ENCODE measurements at regions not wholly inside any gene's neighbourhood (a gene's known extent, or its start where the extent isn't known, plus 50 kb on each side); places are given as distances from the start of the nearest gene placed in this dataset.

- Histone ChIP-seq H3K27me3 (replicated peaks in 1 of 2; ENCODE audit: control insufficient read depth in 2 of 2, insufficient read depth in 2 of 2, low read length in 1 of 2) (no peaks in the 10 kb centered on the region), H3K9me3 (replicated peaks; ENCODE audit: control insufficient read depth, insufficient read depth, low read length) (no peaks in the 10 kb centered on the region), H3K4me3 (no peak overlapping the region), H3K4me1 (ENCODE audit: control insufficient read depth, insufficient read depth, low read length) (no peaks in the 10 kb centered on the region), H3K9ac (ENCODE audit: control insufficient read depth, insufficient read depth, low read length) (no peak overlapping the region), H3K79me2 (ENCODE audit: control insufficient read depth, insufficient read depth, low read length) (no peaks in the 10 kb centered on the region), H3K36me3 (ENCODE audit: control insufficient read depth in 2 of 2, insufficient read depth in 2 of 2, low read length in 1 of 2) (no peaks in the 10 kb centered on the region), H2AFZ (ENCODE audit: control insufficient read depth, low read depth, low read length) (no peak overlapping the region), H4K20me1 (ENCODE audit: control insufficient read depth, insufficient read depth) (no peaks in the 10 kb centered on the region), H3K4me2 (ENCODE audit: control insufficient read depth, insufficient read depth) (no peak overlapping the region), H3K27ac (ENCODE audit: control insufficient read depth, insufficient read depth) (no peak overlapping the region)
- intact Hi-C loops (cut with micrococcal nuclease; ENCODE audit: unreplicated experiment) = no loop called here
- 42% methylated on average over 1 of the region's 1 CpG for WGBS (ENCODE audit: insufficient coverage, insufficient replicate concordance, low lambda C conversion rate, missing lambda C conversion rate)
- ATAC-seq (no peak), DNase-seq (ENCODE audit: low read depth, low spot score) (no peak), FAIRE-seq (no peak)
- ChIA-PET POLR2A (no interaction called here), RAD21 (ENCODE audit: unreplicated experiment) (no interaction called here), CTCF (no interaction called here), SMC1A (ENCODE audit: uncharacterized antibody, unreplicated experiment) (no interaction called here)
- in situ Hi-C loops (cut with MboI) = no loop called here
- no TSS peak for BruUV-seq (replicated peaks)
- no peak for TF ChIP-seq RELB (IDR thresholded peaks at IDR 0.05; ENCODE audit: low read depth)
- no peak for TF ChIP-seq STAT3 (IDR thresholded peaks at IDR 0.05; ENCODE audit: low read depth, low read length)
- no peak for TF ChIP-seq ZBTB4 (CRISPR knock-in tag; IDR thresholded peaks at IDR 0.05)
- no peak for TF ChIP-seq NR2C2 (IDR thresholded peaks at IDR 0.05; ENCODE audit: borderline replicate concordance, control insufficient read depth, insufficient read length, low read depth)
- TF ChIP-seq RBBP5 (conservative IDR thresholded peaks at IDR 0.05) = no peak
- TF ChIP-seq, protein P1, sequence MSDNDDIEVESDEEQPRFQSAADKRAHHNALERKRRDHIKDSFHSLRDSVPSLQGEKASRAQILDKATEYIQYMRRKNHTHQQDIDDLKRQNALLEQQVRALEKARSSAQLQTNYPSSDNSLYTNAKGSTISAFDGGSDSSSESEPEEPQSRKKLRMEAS (IDR thresholded peaks at IDR 0.05; ENCODE audit: low read depth, low read length) = no peak
- no peak for TF ChIP-seq HSF1 (IDR thresholded peaks at IDR 0.05; ENCODE audit: low read depth, low read length)
- no peak for TF ChIP-seq BMI1 (IDR thresholded peaks at IDR 0.05; ENCODE audit: borderline replicate concordance)
- no peak for TF ChIP-seq SUZ12 (IDR thresholded peaks at IDR 0.05; ENCODE audit: unreplicated experiment)
- TF ChIP-seq CBFB (IDR thresholded peaks at IDR 0.05; ENCODE audit: low read depth) = no peak
- no peak for TF ChIP-seq MTA2 (IDR thresholded peaks at IDR 0.05; ENCODE audit: low read depth)
- no peak for TF ChIP-seq LARP7 (IDR thresholded peaks at IDR 0.05)
- no peak for TF ChIP-seq CREM (IDR thresholded peaks at IDR 0.05; ENCODE audit: low read depth)
- TF ChIP-seq ZZZ3 (IDR thresholded peaks at IDR 0.05; ENCODE audit: control insufficient read depth, insufficient read length, low read depth) = no peak
- TF ChIP-seq ETV6 (conservative IDR thresholded peaks at IDR 0.05 in 1 of 2, IDR thresholded peaks at IDR 0.05 in 1 of 2; ENCODE audit: borderline replicate concordance in 1 of 2, low read depth in 1 of 2) = no peak
- no peak for TF ChIP-seq NBN (IDR thresholded peaks at IDR 0.05)
Observed at GRCh38 chr18:27583466-27583865, 398.4 kb upstream of the CHST9 start.

All from GM12878 (cell line).